Ammon's horn (tissue), 1 donor: ENCODE measurements at regions not wholly inside any gene's neighbourhood (a gene's known extent, or its start where the extent isn't known, plus 50 kb on each side); places are given as distances from the start of the nearest gene placed in this dataset.
"Not testable (repeated sequence)": the region's sequence is repeated elsewhere in the genome, so short reads cannot be mapped to it uniquely, and the experiment has no call there.

Source experiments
- DNase-seq: peaks from one replicate; pipeline ENCODE4 v3.0.0-alpha.2; 2016; ENCODE audit warnings: low spot score

- DNase-seq, result no peak
These were observed 246.7 kb downstream of the HS3ST3B1 start for GRCh38 chr17:14547556-14547955.

GRCh38 chr17:14547016-14547415, 246.1 kb downstream of the HS3ST3B1 start:
- DNase-seq, result no peak

GRCh38 chr17:14545156-14545906, 244.4 kb downstream of the HS3ST3B1 start:
- no peak for DNase-seq

DNA sequence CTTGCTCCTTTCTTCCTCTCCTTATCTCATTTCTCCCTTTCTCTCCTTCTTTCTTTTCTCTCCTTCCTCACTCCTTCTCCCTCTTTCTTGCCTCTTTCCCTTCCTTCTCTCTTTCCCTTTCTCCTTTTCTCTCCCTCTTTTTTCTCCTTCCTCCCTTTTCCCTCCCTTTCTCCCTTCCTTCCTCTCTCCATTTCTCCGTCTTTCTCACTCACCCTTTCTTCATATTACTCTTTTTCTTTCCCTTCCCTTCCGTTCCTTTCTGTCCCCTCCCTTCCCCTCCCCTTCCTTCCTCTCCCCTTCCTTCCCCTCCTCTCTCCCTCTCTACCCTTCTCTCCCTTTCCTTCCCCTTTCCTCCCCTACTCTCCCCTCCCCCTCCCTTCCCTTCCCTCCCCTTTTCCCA, 240.8 kb downstream of the HS3ST3B1 start:
- DNase-seq, result no peak

- DNase-seq, result no peak
These were observed 238.9 kb downstream of the HS3ST3B1 start for GRCh38 chr17:14539801-14540200.

DNA sequence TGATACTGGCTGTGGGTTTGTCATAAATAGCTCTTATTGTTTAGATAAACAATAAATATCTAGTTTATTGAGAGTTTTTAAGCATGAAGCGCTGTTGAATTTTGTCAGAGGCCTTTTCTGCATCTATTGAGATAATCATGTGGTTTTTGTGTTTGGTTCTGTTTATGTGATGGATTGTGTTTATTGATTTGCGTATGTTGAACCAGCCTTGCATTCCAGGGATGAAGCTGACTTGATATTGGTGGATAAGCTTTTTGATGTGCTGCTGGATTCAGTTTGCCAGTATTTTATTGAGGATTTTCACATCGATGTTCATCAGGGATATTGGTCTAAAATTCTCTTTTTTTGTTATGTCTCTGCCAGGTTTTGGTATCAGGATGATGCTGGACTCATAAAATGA, 231.4 kb downstream of the HS3ST3B1 start:
- not testable (repeated sequence) for DNase-seq

DNA sequence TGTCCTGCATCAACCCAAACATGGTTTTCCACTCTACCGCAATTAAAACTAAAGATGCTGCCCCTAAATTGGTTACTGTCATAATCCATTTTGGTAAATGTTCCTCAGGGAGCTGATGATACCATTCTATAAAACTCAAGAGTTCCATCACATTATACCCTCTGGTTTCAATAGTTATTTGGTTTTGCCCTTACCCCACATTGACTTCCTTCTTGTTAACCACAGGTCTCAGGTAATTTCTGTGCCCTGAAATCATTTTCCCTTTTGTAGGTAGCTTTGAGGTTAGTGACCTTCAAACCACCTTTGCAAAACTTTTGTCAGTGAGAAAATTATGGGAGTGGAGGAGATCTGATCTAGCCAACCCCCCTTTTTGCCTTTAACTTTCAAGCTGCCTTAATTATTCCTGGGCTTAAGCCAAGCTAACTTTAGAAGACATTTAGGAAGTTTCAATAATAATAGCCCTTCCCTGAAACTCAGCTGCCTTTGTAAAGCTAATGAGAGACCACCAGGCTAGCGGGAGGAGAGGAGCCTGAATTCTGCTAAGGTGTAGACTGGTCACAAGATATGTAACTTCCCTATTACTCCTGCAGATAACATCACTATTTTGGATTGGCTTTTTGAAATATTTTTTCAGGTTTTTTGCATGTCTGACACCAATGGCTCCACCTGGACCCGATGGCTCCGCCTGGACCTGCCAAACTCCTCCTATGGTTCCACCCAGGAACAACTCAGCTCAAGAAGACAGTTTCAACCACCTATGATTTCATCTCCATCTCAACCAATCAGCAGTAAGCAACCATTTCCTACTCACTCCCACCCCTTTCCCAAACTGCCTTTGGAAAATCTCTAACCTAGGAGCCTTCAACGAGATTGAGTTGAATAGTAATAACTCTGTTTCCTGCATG, 224.9 kb downstream of the HS3ST3B1 start:
- no peak for DNase-seq

GRCh38 chr17:14522795-14523387, 222.0 kb downstream of the HS3ST3B1 start:
- no peak for DNase-seq

- DNase-seq, result not testable (repeated sequence)
These were observed 218.0 kb downstream of the HS3ST3B1 start for GRCh38 chr17:14518919-14519318.

- no peak for DNase-seq
These were observed 214.1 kb downstream of the HS3ST3B1 start for GRCh38 chr17:14514973-14515372.

GRCh38 chr17:14513835-14514234, 213.0 kb downstream of the HS3ST3B1 start:
- DNase-seq, result no peak

DNA sequence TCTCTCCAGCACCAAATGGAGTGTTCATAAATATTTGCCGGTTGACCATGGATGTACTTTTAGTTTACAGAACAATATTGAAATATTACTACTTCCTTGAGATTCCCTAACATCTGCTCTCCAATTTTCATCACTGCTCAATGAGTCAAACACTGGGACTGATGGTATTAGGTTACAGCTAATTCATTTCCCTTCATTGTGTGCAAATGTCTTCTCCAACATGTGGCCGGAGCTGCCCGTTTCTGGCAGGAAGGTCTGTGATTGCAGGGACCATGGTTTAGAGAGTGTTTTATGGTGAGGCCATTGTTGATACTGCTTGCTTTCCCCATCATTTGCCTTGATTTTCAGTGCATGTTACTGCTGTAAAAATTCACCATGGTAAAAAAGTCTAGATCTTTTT, 209.3 kb downstream of the HS3ST3B1 start:
- no peak for DNase-seq

DNA sequence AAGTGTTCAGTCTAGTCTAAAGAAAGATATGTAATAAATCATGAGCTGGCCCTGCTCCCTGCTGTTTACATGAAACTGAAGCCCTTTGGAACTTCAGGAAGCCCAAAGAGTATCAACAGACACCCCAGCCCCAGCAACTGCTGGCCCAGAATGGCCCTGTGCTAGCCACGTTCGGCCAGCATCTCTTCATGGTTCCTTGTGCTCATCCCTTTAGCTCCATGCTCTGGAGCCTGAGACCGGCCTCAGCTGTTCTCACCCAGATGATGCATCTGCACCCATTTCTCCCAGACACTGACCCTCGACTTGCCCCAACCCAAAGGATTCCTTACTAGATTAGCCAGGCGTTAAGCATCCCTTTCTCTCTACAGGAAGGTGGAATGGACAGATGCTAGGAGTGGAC, 207.3 kb downstream of the HS3ST3B1 start:
- no peak for DNase-seq

DNA sequence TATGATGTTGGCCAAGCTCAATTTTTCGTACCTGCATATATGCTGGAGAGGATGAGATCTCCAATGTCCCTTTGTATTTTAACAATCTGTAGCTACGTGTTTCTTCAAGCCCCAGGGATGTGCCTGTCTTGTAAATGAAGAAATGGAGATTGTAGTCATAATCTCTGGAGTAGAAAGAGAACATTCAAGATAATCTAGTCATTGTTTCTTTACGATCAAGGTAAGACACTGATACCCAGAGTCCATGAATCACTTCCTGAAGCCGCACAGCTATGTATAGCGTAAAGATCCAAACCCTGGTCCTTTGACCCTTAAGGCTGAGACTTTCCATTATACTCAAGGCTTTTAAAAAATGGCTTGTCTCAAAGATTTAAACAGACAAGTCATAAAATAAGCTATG, 205.5 kb downstream of the HS3ST3B1 start:
- DNase-seq, result no peak

GRCh38 chr17:14505606-14506005, 204.7 kb downstream of the HS3ST3B1 start:
- DNase-seq, result no peak

GRCh38 chr17:14499976-14500375, 199.1 kb downstream of the HS3ST3B1 start:
- DNase-seq, result no peak

DNA sequence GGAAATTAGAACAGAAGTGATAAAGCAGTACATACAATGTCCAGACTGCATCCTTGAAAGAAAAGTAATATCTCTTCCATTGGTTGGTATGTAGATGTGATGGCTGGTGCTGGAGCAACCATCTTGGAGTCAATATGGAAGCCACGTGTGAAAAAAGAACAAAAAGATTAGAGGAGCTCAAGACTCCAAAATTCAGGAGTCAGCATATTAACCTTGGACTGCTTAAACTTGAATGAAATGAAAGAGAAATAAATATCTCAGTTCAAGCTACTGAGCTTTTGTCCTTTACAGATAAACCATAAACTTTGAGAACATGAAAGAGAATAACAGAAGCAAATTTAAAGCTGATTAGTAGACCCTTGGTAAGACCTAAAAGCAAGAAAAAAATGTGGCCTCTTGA, 197.9 kb downstream of the HS3ST3B1 start:
- no peak for DNase-seq

- no peak for DNase-seq
These were observed 193.3 kb downstream of the HS3ST3B1 start for GRCh38 chr17:14494161-14494560.

DNA sequence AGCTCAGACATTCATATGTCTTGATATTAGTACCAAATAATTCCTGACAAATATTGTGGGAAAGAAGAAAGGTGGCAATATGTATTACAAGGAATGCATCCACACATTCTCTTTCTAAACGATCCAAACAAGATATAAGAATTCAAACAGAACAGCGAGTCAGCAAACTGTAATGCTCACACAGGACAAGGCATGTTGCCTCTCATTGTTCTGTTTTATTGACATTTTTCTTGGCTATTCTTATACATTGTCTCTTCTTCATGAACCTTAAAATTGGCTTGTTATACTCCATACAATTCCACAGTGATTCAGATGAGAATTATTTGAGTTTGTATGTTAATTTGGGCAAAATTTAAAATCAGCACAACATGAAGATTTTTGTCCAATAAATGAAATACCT, 189.1 kb downstream of the HS3ST3B1 start:
- DNase-seq, result no peak

DNA sequence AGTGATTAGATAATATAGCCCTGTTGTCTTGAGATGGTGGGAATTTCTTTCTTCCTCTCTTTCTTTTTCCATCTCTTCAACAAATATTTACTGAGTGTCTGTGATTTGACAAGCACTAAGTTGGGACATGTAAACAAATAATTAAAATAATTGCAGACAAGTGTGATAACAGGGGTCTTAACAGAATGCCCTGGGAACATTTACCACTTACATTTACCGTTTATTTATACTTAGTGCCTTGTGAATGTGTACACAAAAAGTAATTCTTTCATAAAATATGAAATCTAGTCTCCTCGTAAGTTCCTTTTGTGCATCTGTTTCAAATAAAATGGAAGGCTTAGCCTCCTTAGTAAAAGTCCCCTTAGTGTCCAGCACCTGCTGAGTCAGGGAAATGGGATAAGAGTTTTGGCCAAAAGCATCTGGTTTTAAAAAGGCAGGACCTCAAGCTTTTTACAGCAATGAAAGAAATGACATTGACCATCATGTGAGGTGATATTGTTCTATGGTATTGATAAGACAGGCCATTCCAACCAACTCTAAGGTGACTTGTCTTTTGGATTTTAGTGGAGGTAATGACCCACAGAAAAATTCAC, 188.2 kb downstream of the HS3ST3B1 start:
- no peak for DNase-seq

GRCh38 chr17:14487068-14487467, 186.2 kb downstream of the HS3ST3B1 start:
- DNase-seq, result no peak

DNA sequence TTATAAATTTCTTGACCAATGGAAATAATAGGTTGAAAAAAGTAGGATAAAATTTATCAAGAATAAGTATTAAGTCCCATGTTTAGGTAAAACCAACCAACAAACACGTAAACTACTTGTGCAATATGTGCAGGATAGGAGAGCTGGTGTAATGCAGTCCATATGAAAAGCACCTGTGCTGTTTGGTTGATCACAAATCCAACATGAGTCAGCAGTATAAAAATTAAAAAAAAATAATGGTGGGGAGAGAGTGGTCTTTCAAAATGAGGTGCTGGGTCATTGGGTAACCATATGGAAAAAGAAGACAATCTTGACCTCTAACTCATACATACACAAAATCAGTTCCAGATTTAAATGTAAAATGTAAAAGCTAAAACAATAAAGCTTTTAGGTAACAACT, 181.8 kb downstream of the HS3ST3B1 start:
- no peak for DNase-seq
